ENCODE measurements at regions not wholly inside any gene's neighbourhood (a gene's known extent, or its start where the extent isn't known, plus 50 kb on each side); places are given as distances from the start of the nearest gene placed in this dataset.
A peak's percentile ranks its signal among the peaks of the same experiment; 100 is the strongest.
"Not testable (repeated sequence)": the region's sequence is repeated elsewhere in the genome, so short reads cannot be mapped to it uniquely, and the experiment has no call there.

DNA sequence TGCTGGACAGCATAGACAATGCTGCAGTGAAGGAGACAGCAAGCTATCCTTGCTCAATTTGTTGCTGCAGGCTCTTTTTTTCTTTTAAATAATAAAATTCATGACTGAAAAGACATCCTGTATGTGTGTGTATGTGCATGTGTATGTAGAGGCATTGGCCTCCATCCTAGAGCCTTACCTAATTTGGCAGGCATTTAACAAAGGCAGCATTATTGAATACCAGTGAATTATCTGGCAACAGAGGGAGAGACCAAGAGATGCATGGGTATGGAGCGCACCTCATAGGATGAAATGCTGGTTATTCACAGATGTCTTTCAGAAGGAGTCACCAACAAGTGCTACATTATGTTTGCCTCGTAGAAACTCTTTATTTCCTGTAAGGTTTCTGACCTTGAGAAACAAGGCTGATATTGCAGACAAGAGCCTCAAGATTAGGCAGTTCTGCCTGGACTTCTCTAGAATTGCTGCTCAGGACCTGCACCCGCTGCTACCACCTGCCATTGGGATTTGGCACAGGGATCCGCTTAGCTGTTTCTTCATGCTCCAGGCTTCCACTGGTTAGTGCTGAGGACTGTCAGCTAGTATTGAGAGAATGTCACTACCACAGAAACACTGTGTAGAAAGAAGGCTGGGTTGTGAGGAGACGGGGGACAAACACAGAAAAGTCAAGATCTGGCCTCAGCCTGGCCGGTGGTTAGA lies 247.7 kb upstream of the RFX3 start:
- DNase-seq = no peak

- DNase-seq = no peak
Measured at GRCh38 chr9:3769646-3770045, 243.8 kb upstream of the RFX3 start.

GRCh38 chr9:3768712-3769457 lies 243.1 kb upstream of the RFX3 start:
- DNase-seq = peak in 1 of 2 experiments; percentile 32

GRCh38 chr9:3768286-3768685 lies 242.5 kb upstream of the RFX3 start:
- DNase-seq = no peak

DNA sequence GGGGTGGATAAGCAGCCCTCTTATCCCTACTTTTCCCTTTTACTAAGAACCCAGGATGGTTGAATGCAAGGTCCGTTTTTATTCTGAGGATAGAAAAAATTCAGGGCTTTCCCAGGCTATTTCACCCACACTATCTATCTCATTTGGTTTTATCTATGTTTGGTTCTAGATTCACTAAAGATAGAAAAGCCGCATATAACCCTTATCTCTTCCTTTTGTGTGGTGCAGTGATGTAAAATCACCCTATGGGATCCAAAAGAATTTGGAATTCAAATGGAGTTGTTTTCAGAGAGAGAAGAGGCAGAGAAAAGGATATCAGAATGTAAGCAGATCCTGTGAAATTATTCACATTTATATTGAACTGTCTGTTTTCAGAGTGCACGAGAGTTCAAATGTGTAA lies 236.3 kb upstream of the RFX3 start:
- no peak for DNase-seq

GRCh38 chr9:3760031-3760430 lies 234.2 kb upstream of the RFX3 start:
- DNase-seq = no peak

DNA sequence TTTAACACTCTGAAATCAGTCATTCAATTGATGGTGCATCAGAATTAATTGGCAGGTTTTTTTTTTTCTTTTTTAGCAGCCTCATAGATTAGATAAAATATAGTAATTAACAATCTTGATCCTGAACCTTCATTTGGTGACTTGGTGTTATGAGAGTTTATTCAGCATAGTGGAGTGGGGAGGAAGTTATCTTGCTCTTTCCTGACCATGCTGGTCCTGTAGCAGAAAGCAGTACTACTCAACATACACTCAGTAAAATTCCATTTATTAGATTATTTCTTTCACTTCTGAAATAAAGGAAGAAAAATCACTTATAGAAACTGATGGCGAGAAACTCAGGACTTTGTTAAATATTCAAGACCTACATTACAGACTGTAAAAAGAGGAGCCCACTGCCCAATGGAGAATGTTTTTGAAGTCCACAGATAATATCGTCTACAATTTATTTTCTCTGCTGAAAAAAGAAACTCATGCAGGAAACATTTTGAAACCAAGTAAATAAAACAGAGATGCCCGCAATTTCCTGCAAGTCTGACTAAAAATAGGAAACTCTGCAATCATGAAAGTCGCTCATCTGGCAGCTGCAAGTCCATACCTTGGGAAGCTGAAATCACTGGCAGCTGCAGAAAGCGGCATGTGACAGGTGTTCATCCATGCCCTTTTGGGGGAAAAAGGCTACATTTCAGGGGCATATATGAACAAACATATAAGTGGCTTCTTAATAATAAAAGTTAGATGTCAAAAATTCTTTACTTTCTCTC lies 233.2 kb upstream of the RFX3 start:
- no peak for DNase-seq

DNA sequence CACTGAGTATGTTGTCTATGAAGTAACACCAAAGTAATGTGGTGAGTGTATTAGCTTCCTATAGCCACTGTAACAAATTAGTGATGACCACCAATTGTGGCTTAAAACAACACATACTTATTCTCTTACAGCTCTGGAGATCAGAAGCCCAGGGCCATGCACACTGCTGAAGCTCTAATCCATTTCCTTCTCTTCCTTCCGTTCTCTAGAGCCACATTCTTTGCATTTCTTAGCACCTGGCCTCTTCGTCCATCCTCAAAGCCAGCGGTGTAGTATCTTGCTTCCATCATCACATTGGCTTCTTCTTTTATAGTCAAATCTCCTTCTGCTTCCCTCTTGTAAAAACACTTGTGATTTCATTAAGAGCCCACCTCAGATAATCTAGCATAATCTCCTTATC lies 230.3 kb upstream of the RFX3 start:
- DNase-seq = no peak

DNA sequence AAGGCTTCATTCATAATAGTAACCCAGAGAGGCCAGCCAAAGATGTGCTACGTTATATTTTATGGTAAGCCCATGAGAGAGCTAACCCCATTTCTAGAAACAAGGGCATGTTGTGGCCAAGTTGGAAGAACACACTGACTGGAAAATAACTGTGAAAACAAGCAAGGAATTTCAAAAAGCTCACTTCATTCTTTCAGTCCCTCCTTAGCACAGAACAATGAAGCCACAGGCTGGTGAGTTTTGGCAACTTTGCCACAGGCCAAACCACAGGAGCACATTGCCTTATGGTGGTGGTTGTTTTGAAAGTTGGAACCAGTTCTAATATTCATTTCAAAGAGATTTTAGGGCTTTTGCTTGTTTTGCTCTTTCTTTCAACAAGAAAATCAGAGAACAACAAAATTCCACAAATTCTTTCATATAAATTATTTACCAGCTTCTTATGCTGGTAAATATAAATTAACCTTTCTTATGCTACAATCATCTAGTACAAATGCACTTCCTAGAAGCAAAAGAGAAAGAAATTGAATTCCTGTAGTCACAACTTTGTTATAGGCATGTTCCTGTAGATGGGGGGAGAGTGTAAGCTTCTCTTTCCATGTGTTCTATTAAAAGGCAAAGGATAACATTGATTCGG lies 225.4 kb upstream of the RFX3 start:
- DNase-seq = no peak

- no peak for DNase-seq
Measured at GRCh38 chr9:3750321-3750720, 224.5 kb upstream of the RFX3 start.

DNA sequence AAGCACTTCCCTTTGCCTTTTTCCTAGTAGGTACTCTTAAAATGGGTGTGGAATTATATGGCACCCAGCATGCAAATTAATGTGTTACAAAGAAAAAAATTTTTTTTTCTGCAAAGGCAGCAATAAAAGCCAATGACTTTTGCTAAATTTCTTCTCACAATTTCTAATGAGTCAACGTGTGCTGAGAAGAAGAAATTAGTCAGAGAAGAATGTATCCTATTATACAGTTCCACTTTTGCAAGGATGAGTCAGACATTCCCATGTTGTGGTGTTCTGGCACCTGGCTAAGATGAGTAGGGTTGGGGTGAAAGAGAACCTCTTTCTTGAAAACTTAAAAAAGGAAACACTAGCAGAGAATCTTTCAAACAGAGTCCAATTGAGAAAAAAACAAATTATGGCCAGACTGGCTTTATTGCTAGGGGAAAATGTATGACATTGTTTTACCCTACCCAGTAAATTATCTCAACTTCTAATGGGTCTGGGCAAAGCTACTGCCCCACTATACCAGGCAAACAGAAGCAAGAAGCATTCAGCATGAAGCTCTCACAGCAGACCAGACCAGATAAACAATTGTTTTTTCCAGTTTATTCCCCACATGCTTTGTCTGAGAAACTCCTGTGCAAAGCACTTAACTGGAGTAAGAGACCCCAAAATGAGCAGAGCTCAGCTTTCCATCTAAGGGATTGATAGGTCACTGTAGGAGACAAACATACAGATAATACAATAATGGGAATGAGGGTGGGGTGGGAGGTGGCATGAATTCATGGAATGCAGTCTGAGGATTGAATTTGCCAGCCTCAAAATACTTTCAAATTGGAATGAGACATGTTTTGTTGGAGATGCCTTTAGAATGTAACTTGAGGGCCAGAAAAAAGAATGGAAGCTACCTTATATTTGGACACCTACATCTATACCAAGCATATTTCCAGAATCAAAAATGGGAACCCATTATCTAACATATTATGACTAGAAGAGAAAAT lies 220.8 kb upstream of the RFX3 start:
- no peak for DNase-seq

DNA sequence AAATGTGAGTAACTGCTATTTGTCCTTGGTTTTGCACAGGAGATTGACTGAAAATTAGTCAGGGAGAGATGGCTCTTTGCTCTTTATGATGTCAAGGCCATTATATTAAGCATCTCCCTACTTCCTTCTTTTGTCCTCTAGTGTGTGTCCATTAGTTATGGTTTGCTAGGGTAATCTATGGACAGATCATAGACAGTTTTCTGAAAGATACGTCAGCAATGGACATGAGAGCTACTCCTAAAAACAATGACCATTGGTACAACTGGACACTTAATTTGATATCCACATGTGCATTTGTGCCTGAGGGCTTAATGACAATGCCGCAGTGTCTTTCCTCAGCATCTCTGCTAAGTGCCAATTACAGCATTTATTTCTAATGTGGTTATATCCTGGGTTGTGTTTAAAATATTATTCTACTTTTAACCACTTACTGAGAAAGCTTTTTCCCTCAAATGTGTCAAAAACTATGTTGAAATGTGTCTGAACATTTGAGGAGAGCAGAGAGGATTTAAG lies 218.2 kb upstream of the RFX3 start:
- no peak for DNase-seq

DNA sequence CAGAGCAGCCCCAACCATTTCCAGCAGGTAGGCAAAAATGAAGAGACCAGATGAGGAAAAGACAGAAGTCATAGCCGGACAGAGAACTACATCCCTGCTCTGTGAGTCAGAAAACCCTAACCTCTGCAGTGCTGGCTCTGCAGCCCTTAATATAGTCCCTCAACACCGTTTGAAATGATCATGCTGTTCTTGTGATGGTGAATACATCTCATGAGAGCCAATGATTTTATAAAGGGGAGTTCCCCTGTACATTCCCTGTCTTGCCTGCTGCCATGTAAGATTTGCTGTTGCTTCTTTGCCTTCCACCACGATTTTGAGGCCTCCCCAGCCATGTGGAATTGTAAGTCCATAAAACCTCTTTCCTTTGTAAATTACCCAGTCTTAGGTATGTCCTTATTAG lies 216.8 kb upstream of the RFX3 start:
- no peak for DNase-seq

DNA sequence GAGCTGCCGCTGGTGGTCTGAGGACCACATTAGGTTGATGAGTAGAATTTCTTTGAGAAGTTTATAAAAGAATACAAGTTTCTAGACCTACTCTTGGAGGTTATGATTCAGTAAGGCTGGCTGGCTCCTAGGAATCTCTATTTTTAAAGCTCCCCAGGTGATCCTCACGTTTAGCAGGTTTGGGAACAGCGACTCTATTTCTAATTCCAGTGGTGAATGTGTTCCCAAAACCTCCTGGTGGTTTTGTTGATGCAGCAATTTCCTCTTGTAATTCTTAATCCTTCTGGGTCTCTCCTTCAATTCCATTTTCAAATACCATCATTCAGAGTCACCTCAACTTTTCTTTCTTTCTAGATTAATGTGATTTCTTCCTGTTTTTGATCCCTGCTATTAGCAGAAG lies 215.9 kb upstream of the RFX3 start:
- DNase-seq = no peak

GRCh38 chr9:3740690-3741419 lies 215.1 kb upstream of the RFX3 start:
- no peak for DNase-seq

GRCh38 chr9:3736161-3736560 lies 210.4 kb upstream of the RFX3 start:
- no peak for DNase-seq

GRCh38 chr9:3735251-3735650 lies 209.4 kb upstream of the RFX3 start:
- no peak for DNase-seq

GRCh38 chr9:3733527-3734262 lies 207.9 kb upstream of the RFX3 start:
- not testable (repeated sequence) for DNase-seq

- no peak for DNase-seq
Measured at GRCh38 chr9:3733039-3733408, 207.2 kb upstream of the RFX3 start.

Measured in NCI-H1930 (cell line).